OCI-LY7 (cell line): ENCODE measurements at regions not wholly inside any gene's neighbourhood (a gene's known extent, or its start where the extent isn't known, plus 50 kb on each side); places are given as distances from the start of the nearest gene placed in this dataset.

Source experiments
- BruUV-seq: library from RNA; stranded (reverse); fragments of 400-500 nt; replicated peaks from 2 replicates; lab custom pipeline; 2021; lab: Mats Ljungman, UMichigan
- CTCF ChIA-PET: fragments of 300-600 bp; sonication (Branson Sonifier 250); formaldehyde crosslinking; loops from one replicate; lab custom pipeline; 2022; ENCODE audit warnings: antibody characterized with exemption; ENCODE audit not compliant: unreplicated experiment; lab: Charles Lee
- POLR2A ChIA-PET: fragments of 300-600 bp; sonication (Branson Sonifier 250); formaldehyde crosslinking; loops from one replicate; lab custom pipeline; 2022; ENCODE audit warnings: antibody characterized with exemption; lab: Charles Lee
- DNase-seq: peaks from one replicate; pipeline ENCODE4 v3.0.0-alpha.2; 2015; ENCODE audit warnings: low spot score
- H2AFZ ChIP-seq: fragments of 200-600 bp; sonication (generic), shearing (Covaris generic); 2 replicates; pipeline ENCODE4 v1.6.1; 2014; ENCODE audit warnings: mild to moderate bottlenecking, antibody characterized with exemption, low read length, moderate library complexity
- H3K27ac ChIP-seq: fragments of 200-600 bp; sonication (generic); 2 replicates; pipeline ENCODE4 v1.5.1; 2014; ENCODE audit warnings: mixed run types, low read depth, mild to moderate bottlenecking, moderate library complexity, low read length, inconsistent platforms; ENCODE audit not compliant: poor library complexity, severe bottlenecking
- H3K36me3 ChIP-seq: fragments of 200-600 bp; sonication (generic); 2 replicates; pipeline ENCODE4 v1.6.1; 2014; ENCODE audit warnings: mild to moderate bottlenecking, antibody characterized with exemption, low read length, moderate library complexity, mixed read lengths; ENCODE audit not compliant: insufficient read depth
- H3K4me1 ChIP-seq: fragments of 200-600 bp; sonication (generic); 2 replicates; pipeline ENCODE4 v1.5.1; 2014; ENCODE audit warnings: mild to moderate bottlenecking, low read length; ENCODE audit not compliant: insufficient read depth, poor library complexity, severe bottlenecking
- H3K4me2 ChIP-seq: fragments of 200-600 bp; sonication (generic); 2 replicates; pipeline ENCODE4 v1.6.1; 2014; ENCODE audit warnings: mild to moderate bottlenecking, low read length
- H3K4me3 ChIP-seq: fragments of 200-600 bp; sonication (generic); 2 replicates; pipeline ENCODE4 v1.5.1; 2014; ENCODE audit warnings: mild to moderate bottlenecking, low read depth, low read length; ENCODE audit not compliant: poor library complexity, severe bottlenecking
- H3K79me2 ChIP-seq: fragments of 200-600 bp; sonication (generic); 2 replicates; pipeline ENCODE4 v1.6.1; 2016; ENCODE audit warnings: low read depth, mild to moderate bottlenecking, low read length, moderate library complexity, mixed read lengths; ENCODE audit not compliant: insufficient read depth
- H3K9me2 ChIP-seq: fragments of 200-600 bp; sonication (generic); 2 replicates; pipeline ENCODE4 v1.6.1; 2016; ENCODE audit warnings: mild to moderate bottlenecking, low read length, mixed read lengths; ENCODE audit not compliant: insufficient read depth
- H3K9me3 ChIP-seq: fragments of 200-600 bp; sonication (generic); 2 replicates; pipeline ENCODE4 v1.6.1; 2014; ENCODE audit warnings: mild to moderate bottlenecking, mixed run types, low read length, mixed read lengths
- H4K20me1 ChIP-seq: fragments of 200-600 bp; sonication (generic); 2 replicates; pipeline ENCODE4 v1.6.1; 2014; ENCODE audit warnings: mild to moderate bottlenecking, antibody characterized with exemption, low read length, moderate library complexity, mixed read lengths; ENCODE audit not compliant: insufficient read depth
- CTCF ChIP-seq: fragments of 200-600 bp; sonication (generic); conservative IDR thresholded peaks from 2 replicates; pipeline ENCODE4 v1.5.1; 2014; ENCODE audit warnings: mild to moderate bottlenecking, antibody characterized with exemption, low read length, moderate library complexity, mixed read lengths
- EZH2phosphoT487 ChIP-seq: fragments of 200-600 bp; sonication (generic); IDR thresholded peaks from 2 replicates; pipeline ENCODE4 v1.6.1; 2018; ENCODE audit warnings: low read depth, borderline replicate concordance, mild to moderate bottlenecking, mixed run types, antibody characterized with exemption, low read length, moderate library complexity, mixed read lengths
- intact Hi-C: fragments of 100-400 bp; cut with micrococcal nuclease; formaldehyde crosslinking; loops from one replicate; pipeline ENCODE4 v1.10.0; 2022; ENCODE audit not compliant: unreplicated experiment

- intact Hi-C loops = no loop called here
- no peaks in the 10 kb centered on the region for H3K36me3 ChIP-seq
- no peaks in the 10 kb centered on the region for H4K20me1 ChIP-seq
- DNase-seq = no peak
- no peak overlapping the region for H2AFZ ChIP-seq
- ChIA-PET POLR2A (no interaction called here), CTCF (no interaction called here)
- TF ChIP-seq CTCF (no peak), EZH2phosphoT487 (no peak)
- H3K9me3 ChIP-seq = no peaks in the 10 kb centered on the region
- no peaks in the 10 kb centered on the region for H3K79me2 ChIP-seq
- no peak overlapping the region for H3K27ac ChIP-seq
- BruUV-seq = no TSS peak
- H3K4me3 ChIP-seq = no peak overlapping the region
- H3K9me2 ChIP-seq = no peaks in the 10 kb centered on the region
- no peaks in the 10 kb centered on the region for H3K4me1 ChIP-seq
- H3K4me2 ChIP-seq = no peak overlapping the region
Measured at GRCh38 chr2:6645004-6645403, 220.7 kb downstream of the CMPK2 start.

GRCh38 chr2:6645672-6646071, 220.0 kb downstream of the CMPK2 start:
- Histone ChIP-seq H3K79me2 (no peaks in the 10 kb centered on the region), H3K4me3 (no peak overlapping the region), H3K27ac (no peak overlapping the region), H3K4me1 (no peaks in the 10 kb centered on the region), H2AFZ (no peak overlapping the region), H3K9me3 (no peaks in the 10 kb centered on the region), H3K4me2 (no peak overlapping the region), H3K36me3 (no peaks in the 10 kb centered on the region), H3K9me2 (no peaks in the 10 kb centered on the region), H4K20me1 (no peaks in the 10 kb centered on the region)
- ChIA-PET CTCF (no interaction called here), POLR2A (interaction anchor here (0.7 kb wide), 1 partner anchor 11 kb away, joined by 4 read pairs; no protein-coding TSS in a partner anchor)
- DNase-seq = no peak
- TF ChIP-seq CTCF = no peak
- no peak for TF ChIP-seq EZH2phosphoT487
- BruUV-seq = no TSS peak
- intact Hi-C loops = no loop called here

- no peak for DNase-seq
- no peak overlapping the region for H3K4me2 ChIP-seq
- no peak overlapping the region for H3K4me3 ChIP-seq
- no peaks in the 10 kb centered on the region for H3K79me2 ChIP-seq
- no peak overlapping the region for H3K27ac ChIP-seq
- intact Hi-C loops = no loop called here
- H3K36me3 ChIP-seq = no peaks in the 10 kb centered on the region
- H2AFZ ChIP-seq = no peak overlapping the region
- H3K9me3 ChIP-seq = no peaks in the 10 kb centered on the region
- ChIA-PET POLR2A (no interaction called here), CTCF (no interaction called here)
- BruUV-seq = no TSS peak
- H3K4me1 ChIP-seq = no peaks in the 10 kb centered on the region
- H4K20me1 ChIP-seq = no peaks in the 10 kb centered on the region
- no peak for TF ChIP-seq CTCF
- TF ChIP-seq EZH2phosphoT487 = no peak
- no peaks in the 10 kb centered on the region for H3K9me2 ChIP-seq
Measured at GRCh38 chr2:6647046-6647445, 218.7 kb downstream of the CMPK2 start.
